ENCODE measurements at regions not wholly inside any gene's neighbourhood (a gene's known extent, or its start where the extent isn't known, plus 50 kb on each side); places are given as distances from the start of the nearest gene placed in this dataset.
"Not testable (repeated sequence)": the region's sequence is repeated elsewhere in the genome, so short reads cannot be mapped to it uniquely, and the experiment has no call there.

DNA sequence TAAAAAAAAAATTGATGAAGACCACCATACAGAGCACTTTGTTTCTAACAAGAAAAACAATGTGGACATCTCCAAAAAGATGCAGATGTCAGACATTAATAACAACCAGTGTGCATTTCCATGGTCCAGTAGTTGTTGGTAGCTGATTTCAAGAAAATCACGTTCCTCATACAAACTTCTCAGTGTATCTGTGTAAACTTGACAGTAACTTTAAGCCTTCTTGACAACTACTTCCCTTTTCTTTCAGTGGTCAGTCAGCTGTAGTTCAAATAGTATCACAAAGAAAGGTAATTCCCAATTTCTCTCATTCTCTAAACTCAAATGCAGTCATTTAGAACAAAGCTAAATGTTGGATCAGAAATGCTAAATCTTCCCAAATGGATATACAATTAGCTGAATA is 879.9 kb downstream of the AMY1C start:
- H3K36me3 ChIP-seq, result no peaks in the 10 kb centered on the region
- H3K4me3 ChIP-seq, result no peak overlapping the region
- DNase-seq (ENCODE audit: low spot score), result no peak
- H3K9me3 ChIP-seq, result no peaks in the 10 kb centered on the region
- H3K4me1 ChIP-seq (replicated peaks), result no peaks in the 10 kb centered on the region
- 70% methylated on average over 1 of the region's 1 CpG for WGBS
- no peak overlapping the region for H3K27ac ChIP-seq
- H3K27me3 ChIP-seq (replicated peaks; ENCODE audit: insufficient read depth), result no peaks in the 10 kb centered on the region
- TF ChIP-seq POLR2AphosphoS5 (IDR thresholded peaks at IDR 0.05), result no peak
- TF ChIP-seq, protein P1, sequence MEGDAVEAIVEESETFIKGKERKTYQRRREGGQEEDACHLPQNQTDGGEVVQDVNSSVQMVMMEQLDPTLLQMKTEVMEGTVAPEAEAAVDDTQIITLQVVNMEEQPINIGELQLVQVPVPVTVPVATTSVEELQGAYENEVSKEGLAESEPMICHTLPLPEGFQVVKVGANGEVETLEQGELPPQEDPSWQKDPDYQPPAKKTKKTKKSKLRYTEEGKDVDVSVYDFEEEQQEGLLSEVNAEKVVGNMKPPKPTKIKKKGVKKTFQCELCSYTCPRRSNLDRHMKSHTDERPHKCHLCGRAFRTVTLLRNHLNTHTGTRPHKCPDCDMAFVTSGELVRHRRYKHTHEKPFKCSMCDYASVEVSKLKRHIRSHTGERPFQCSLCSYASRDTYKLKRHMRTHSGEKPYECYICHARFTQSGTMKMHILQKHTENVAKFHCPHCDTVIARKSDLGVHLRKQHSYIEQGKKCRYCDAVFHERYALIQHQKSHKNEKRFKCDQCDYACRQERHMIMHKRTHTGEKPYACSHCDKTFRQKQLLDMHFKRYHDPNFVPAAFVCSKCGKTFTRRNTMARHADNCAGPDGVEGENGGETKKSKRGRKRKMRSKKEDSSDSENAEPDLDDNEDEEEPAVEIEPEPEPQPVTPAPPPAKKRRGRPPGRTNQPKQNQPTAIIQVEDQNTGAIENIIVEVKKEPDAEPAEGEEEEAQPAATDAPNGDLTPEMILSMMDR (IDR thresholded peaks at IDR 0.05), result no peak
- TF ChIP-seq POLR2A (IDR thresholded peaks at IDR 0.05), result no peak
- intact Hi-C loops (cut with DNase I), result no loop called here

DNA sequence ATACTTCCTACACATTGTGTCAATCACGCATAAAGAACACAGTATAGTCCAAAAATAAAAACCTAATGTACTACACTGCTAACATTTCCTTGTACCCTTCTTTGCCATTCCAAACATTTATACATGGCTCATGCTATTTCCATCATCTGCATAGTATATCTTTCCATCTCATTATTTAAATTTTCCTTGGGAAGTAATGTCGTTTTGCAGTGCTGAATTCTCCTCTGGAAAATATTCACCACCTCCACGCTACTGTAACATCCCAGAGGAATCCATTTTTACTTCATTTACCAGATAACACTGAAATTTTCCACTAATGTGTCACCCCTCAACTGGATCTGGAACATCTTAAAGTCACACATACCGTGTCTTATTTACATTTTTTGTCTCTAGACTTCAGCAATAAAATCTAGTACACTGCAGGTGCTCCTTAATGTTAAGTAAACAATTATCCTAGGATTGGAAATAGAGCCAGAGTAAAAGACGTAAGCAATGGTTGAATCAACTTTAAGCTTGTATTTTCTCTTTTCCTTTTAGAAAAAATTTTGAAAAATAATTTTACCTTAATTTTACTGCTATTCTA is 881.0 kb downstream of the AMY1C start:
- H3K9me3 ChIP-seq, result no peaks in the 10 kb centered on the region
- H3K27ac ChIP-seq, result no peak overlapping the region
- no peak for TF ChIP-seq POLR2A (IDR thresholded peaks at IDR 0.05)
- TF ChIP-seq, protein P1 (IDR thresholded peaks at IDR 0.05), result no peak
- TF ChIP-seq POLR2AphosphoS5 (IDR thresholded peaks at IDR 0.05), result no peak
- no peaks in the 10 kb centered on the region for H3K27me3 ChIP-seq (replicated peaks; ENCODE audit: insufficient read depth)
- WGBS, result 56% methylated on average over 5 of the region's 5 CpGs
- H3K36me3 ChIP-seq, result no peaks in the 10 kb centered on the region
- DNase-seq (ENCODE audit: low spot score), result no peak
- H3K4me1 ChIP-seq (replicated peaks), result no peaks in the 10 kb centered on the region
- intact Hi-C loops (cut with DNase I), result no loop called here
- H3K4me3 ChIP-seq, result no peak overlapping the region

DNA sequence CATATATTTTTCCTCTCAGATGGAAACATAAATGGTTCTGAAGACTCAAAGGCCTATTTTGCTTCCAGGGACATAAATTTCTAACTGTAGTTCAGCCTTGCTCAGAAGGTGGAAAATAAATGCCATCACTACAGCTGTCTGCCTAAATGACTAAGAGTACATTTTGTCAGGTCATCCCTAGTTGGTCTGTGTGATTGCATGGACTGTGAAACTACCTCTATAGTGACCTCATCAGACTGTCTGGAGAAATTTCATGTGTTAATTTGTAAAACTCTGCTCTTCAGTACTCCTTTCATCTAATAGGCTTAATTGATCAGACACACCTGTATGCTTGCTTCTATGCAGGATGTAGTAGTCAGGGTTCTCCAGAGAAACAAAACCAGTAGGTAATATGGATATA is 886.9 kb downstream of the AMY1C start:
- TF ChIP-seq POLR2AphosphoS5 (IDR thresholded peaks at IDR 0.05), result no peak
- intact Hi-C loops (cut with DNase I), result no loop called here

DNA sequence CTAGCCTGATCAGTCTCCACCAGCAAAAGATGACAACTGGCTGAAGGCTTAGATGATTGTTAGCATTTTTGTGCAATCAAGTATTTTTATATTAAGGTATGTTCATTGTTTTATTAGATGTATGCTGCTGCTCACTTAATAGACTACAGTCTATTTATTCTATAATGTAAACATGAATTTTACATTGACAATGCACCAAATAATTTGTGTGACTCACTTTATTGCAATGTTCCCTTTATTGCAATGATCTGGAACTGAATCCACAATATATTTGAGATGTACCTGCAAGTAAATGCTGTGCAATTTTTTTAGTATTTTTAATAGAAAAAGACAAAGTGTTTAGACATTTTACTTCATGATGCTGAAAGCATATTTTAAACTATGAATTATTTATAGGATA is 896.5 kb downstream of the AMY1C start:
- DNase-seq (ENCODE audit: low spot score), result no peak

More for the DNA sequence above, 886.9 kb downstream of the AMY1C start:
- Histone ChIP-seq H3K27me3 (replicated peaks; ENCODE audit: insufficient read depth) (no peaks in the 10 kb centered on the region), H3K27ac (no peak overlapping the region), H3K9me3 (no peaks in the 10 kb centered on the region), H3K4me1 (replicated peaks) (no peaks in the 10 kb centered on the region), H3K4me3 (no peak overlapping the region), H3K36me3 (no peaks in the 10 kb centered on the region)
- DNase-seq (ENCODE audit: low spot score), result no peak

DNA sequence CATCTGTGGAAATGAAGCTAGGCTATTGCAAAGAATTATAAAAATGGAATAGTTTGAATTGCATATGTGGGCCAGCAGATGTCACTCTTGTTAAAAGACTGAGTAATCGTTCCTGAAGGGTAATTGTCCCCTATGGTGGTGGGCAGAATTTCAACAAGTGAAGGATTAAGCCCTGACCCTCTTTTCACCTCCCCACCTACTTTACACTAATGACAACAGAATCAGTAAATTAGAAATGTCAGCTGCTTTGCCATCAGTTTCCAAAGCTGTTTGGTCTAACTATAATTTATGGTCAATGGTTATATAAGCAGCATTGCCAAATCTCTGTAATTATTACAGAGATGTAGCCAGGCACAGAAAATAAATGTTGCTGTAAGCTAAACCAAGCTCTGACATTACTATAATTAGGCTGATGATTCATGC is 898.6 kb downstream of the AMY1C start:
- no peak for TF ChIP-seq POLR2A (IDR thresholded peaks at IDR 0.05)
- no peak for TF ChIP-seq POLR2AphosphoS5 (IDR thresholded peaks at IDR 0.05)
- TF ChIP-seq, protein P1 (IDR thresholded peaks at IDR 0.05), result no peak
- no peaks in the 10 kb centered on the region for H3K9me3 ChIP-seq
- intact Hi-C loops (cut with DNase I), result no loop called here
- no peaks in the 10 kb centered on the region for H3K36me3 ChIP-seq
- no peaks in the 10 kb centered on the region for H3K4me1 ChIP-seq (replicated peaks)
- H3K4me3 ChIP-seq, result no peak overlapping the region
- H3K27ac ChIP-seq, result no peak overlapping the region
- H3K27me3 ChIP-seq (replicated peaks; ENCODE audit: insufficient read depth), result no peaks in the 10 kb centered on the region
- DNase-seq (ENCODE audit: low spot score), result no peak
- WGBS, result 4% methylated on average over 1 of the region's 1 CpG

More for the DNA sequence above, 896.5 kb downstream of the AMY1C start:
- intact Hi-C loops (cut with DNase I), result no loop called here
- Histone ChIP-seq H3K4me1 (replicated peaks) (no peaks in the 10 kb centered on the region), H3K9me3 (no peaks in the 10 kb centered on the region), H3K4me3 (no peak overlapping the region), H3K27ac (no peak overlapping the region), H3K36me3 (no peaks in the 10 kb centered on the region), H3K27me3 (replicated peaks; ENCODE audit: insufficient read depth) (no peaks in the 10 kb centered on the region)
- TF ChIP-seq POLR2A (IDR thresholded peaks at IDR 0.05) (no peak), POLR2AphosphoS5 (IDR thresholded peaks at IDR 0.05) (no peak)
- TF ChIP-seq, protein P1 (IDR thresholded peaks at IDR 0.05), result no peak

- H3K4me1 ChIP-seq (replicated peaks); H3K36me3 ChIP-seq; intact Hi-C loops (cut with DNase I); H3K9me3 ChIP-seq; DNase-seq (ENCODE audit: low spot score); H3K27me3 ChIP-seq (replicated peaks; ENCODE audit: insufficient read depth); H3K4me3 ChIP-seq; H3K27ac ChIP-seq: not testable (repeated sequence)
- 87% methylated on average over 24 of the region's 24 CpGs for WGBS
These were observed 914.7 kb downstream of the AMY1C start for GRCh38 chr1:104664374-104664773.
